MM.1S (cell line): ENCODE measurements at regions not wholly inside any gene's neighbourhood (a gene's known extent, or its start where the extent isn't known, plus 50 kb on each side); places are given as distances from the start of the nearest gene placed in this dataset.
"Not testable (repeated sequence)": the region's sequence is repeated elsewhere in the genome, so short reads cannot be mapped to it uniquely, and the experiment has no call there.

Source experiments
- DNase-seq: peaks from one replicate; pipeline ENCODE4 v3.0.0-alpha.2; 2015
- H2AFZ ChIP-seq: fragments of 300-600 bp; sonication (generic); 2 replicates; pipeline ENCODE4 v1.6.0; 2016; ENCODE audit warnings: antibody characterized with exemption, low read length
- H3F3A ChIP-seq: fragments of 300-600 bp; sonication (generic); 2 replicates; pipeline ENCODE4 v1.6.1; 2016; ENCODE audit warnings: mild to moderate bottlenecking, antibody characterized with exemption, low read length, moderate library complexity, mixed read lengths; ENCODE audit not compliant: insufficient read depth
- H3K27ac ChIP-seq: fragments of 300-600 bp; sonication (generic); 2 replicates; pipeline ENCODE4 v1.5.1; 2016; ENCODE audit warnings: mild to moderate bottlenecking, low read length
- H3K27me3 ChIP-seq: fragments of 300-600 bp; sonication (generic); replicated peaks from 2 replicates; pipeline ENCODE4 v1.6.0; 2016; ENCODE audit warnings: low read length; ENCODE audit not compliant: insufficient read depth
- H3K36me3 ChIP-seq: fragments of 300-600 bp; sonication (generic); replicated peaks from 2 replicates; pipeline ENCODE4 v1.6.1; 2016; ENCODE audit warnings: mild to moderate bottlenecking, low read length, mixed read lengths; ENCODE audit not compliant: insufficient read depth
- H3K4me1 ChIP-seq: fragments of 300-600 bp; sonication (generic); 2 replicates; pipeline ENCODE4 v1.6.1; 2016; ENCODE audit warnings: low read length, mixed read lengths
- H3K4me2 ChIP-seq: fragments of 300-600 bp; sonication (generic); 2 replicates; pipeline ENCODE4 v1.6.0; 2016; ENCODE audit warnings: low read depth, low read length
- H3K4me3 ChIP-seq: fragments of 300-600 bp; sonication (generic); 2 replicates; pipeline ENCODE4 v1.5.1; 2016; ENCODE audit warnings: low read length, mixed read lengths
- H3K79me2 ChIP-seq: fragments of 300-600 bp; sonication (generic); 2 replicates; pipeline ENCODE4 v1.6.1; 2016; ENCODE audit warnings: mixed run types, low read length, mixed read lengths
- H3K9ac ChIP-seq: fragments of 300-600 bp; sonication (generic); 2 replicates; pipeline ENCODE4 v1.6.1; 2016; ENCODE audit warnings: low read length, mixed read lengths
- H3K9me2 ChIP-seq: fragments of 300-600 bp; sonication (generic); replicated peaks from 2 replicates; pipeline ENCODE4 v1.6.1; 2016; ENCODE audit warnings: mild to moderate bottlenecking, low read length, mixed read lengths; ENCODE audit not compliant: insufficient read depth
- H3K9me3 ChIP-seq: fragments of 300-600 bp; sonication (generic); replicated peaks from 2 replicates; pipeline ENCODE4 v1.6.1; 2016; ENCODE audit warnings: mild to moderate bottlenecking, low read length, mixed read lengths; ENCODE audit not compliant: insufficient read depth
- H4K20me1 ChIP-seq: fragments of 300-600 bp; sonication (generic); 2 replicates; pipeline ENCODE4 v1.6.1; 2016; ENCODE audit warnings: mild to moderate bottlenecking, low read length, moderate library complexity, mixed read lengths; ENCODE audit not compliant: insufficient read depth
- EZH2 ChIP-seq: fragments of 300-600 bp; sonication (generic); optimal IDR thresholded peaks from 2 replicates; pipeline ENCODE3; 2017; ENCODE audit warnings: low read depth, mild to moderate bottlenecking, antibody characterized with exemption, low read length, mixed read lengths
- EZH2phosphoT487 ChIP-seq: fragments of 300-600 bp; sonication (generic); IDR thresholded peaks from 2 replicates; pipeline ENCODE4 v1.6.1; 2018; ENCODE audit warnings: antibody characterized with exemption, low read length
- TF ChIP-seq, protein P1 (sequence below): fragments of 300-600 bp; sonication (generic); IDR thresholded peaks from 2 replicates; pipeline ENCODE4 v1.5.1; 2016; ENCODE audit warnings: antibody characterized with exemption, low read length, mixed read lengths

DNA sequence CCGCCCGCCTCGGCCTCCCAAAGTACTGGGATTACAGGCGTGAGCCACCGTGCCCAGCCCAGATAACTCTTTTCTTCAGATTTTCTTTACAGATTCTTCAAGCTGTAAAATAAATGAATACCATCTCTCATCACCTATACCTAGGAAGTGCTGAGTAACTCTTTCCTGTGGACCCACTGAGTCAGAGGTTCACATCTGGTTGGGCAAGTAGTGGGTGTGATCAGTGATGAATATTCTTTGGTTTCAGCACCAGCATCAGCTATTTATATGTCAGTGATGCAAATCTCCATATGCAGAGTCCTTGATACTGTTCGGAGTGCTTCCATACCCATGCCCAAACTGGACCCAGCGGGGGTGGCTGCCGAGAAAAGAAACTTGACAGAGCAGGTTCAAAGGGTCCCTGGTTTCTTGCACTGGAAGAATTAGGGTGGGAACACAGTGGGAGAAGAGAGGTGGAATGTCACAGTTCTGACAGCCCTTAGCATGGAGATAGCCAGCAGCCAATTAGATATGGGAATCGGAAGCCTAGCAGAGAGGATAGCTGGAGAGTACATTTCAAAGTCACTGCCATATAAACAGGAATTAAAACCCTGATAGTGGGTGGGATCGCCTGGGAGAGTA lies 64.9 kb upstream of the DDR1 start:
- Histone ChIP-seq H3K79me2 (no peaks in the 10 kb centered on the region), H3K27ac (no peak overlapping the region)
- TF ChIP-seq EZH2phosphoT487 (no peak), EZH2 (no peak)
- TF ChIP-seq, protein P1, sequence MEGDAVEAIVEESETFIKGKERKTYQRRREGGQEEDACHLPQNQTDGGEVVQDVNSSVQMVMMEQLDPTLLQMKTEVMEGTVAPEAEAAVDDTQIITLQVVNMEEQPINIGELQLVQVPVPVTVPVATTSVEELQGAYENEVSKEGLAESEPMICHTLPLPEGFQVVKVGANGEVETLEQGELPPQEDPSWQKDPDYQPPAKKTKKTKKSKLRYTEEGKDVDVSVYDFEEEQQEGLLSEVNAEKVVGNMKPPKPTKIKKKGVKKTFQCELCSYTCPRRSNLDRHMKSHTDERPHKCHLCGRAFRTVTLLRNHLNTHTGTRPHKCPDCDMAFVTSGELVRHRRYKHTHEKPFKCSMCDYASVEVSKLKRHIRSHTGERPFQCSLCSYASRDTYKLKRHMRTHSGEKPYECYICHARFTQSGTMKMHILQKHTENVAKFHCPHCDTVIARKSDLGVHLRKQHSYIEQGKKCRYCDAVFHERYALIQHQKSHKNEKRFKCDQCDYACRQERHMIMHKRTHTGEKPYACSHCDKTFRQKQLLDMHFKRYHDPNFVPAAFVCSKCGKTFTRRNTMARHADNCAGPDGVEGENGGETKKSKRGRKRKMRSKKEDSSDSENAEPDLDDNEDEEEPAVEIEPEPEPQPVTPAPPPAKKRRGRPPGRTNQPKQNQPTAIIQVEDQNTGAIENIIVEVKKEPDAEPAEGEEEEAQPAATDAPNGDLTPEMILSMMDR: no peak

DNA sequence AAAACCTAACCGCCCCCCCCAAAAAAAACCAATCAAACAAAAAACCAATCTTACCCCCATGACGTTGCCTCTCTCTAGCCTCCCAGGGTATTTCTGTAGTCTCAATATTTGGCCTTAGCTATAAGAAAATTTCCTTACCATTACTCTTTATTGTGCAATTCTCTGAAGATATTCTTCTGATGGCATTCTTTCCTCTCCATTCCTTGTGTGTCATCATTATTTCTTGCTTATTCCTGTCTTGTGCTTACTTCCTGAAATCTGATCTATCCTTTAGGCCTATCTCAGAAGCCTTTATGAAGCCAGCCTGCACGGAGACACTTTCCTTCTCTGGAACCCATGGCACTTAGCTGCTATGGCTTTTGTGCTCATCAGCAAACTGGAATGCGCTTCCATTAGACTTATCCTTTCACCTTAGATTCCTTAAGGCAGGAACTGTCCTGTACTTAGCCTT lies 65.9 kb upstream of the DDR1 start:
- TF ChIP-seq EZH2 (no peak), EZH2phosphoT487 (no peak)
- TF ChIP-seq, protein P1: no peak
- DNase-seq: no peak
- Histone ChIP-seq H3K79me2 (no peaks in the 10 kb centered on the region), H4K20me1 (no peaks in the 10 kb centered on the region), H2AFZ (no peak overlapping the region), H3K4me3 (no peak overlapping the region), H3K4me2 (no peak overlapping the region), H3K9me2 (no peaks in the 10 kb centered on the region), H3K9ac (no peak overlapping the region), H3K9me3 (no peaks in the 10 kb centered on the region), H3K36me3 (no peaks in the 10 kb centered on the region), H3F3A (no peaks in the 10 kb centered on the region), H3K4me1 (no peaks in the 10 kb centered on the region), H3K27ac (no peak overlapping the region), H3K27me3 (peaks cover 5% of the 10 kb centered on the region)

More for the DNA sequence above, 64.9 kb upstream of the DDR1 start:
- Histone ChIP-seq H3K27me3 (peaks cover 11% of the 10 kb centered on the region), H3K36me3 (no peaks in the 10 kb centered on the region), H2AFZ (no peak overlapping the region), H3K9ac (no peak overlapping the region), H3K4me2 (no peak overlapping the region), H3K4me1 (no peaks in the 10 kb centered on the region), H3F3A (no peaks in the 10 kb centered on the region), H4K20me1 (no peaks in the 10 kb centered on the region), H3K9me2 (no peaks in the 10 kb centered on the region), H3K9me3 (no peaks in the 10 kb centered on the region), H3K4me3 (no peak overlapping the region)
- no peak for DNase-seq

DNA sequence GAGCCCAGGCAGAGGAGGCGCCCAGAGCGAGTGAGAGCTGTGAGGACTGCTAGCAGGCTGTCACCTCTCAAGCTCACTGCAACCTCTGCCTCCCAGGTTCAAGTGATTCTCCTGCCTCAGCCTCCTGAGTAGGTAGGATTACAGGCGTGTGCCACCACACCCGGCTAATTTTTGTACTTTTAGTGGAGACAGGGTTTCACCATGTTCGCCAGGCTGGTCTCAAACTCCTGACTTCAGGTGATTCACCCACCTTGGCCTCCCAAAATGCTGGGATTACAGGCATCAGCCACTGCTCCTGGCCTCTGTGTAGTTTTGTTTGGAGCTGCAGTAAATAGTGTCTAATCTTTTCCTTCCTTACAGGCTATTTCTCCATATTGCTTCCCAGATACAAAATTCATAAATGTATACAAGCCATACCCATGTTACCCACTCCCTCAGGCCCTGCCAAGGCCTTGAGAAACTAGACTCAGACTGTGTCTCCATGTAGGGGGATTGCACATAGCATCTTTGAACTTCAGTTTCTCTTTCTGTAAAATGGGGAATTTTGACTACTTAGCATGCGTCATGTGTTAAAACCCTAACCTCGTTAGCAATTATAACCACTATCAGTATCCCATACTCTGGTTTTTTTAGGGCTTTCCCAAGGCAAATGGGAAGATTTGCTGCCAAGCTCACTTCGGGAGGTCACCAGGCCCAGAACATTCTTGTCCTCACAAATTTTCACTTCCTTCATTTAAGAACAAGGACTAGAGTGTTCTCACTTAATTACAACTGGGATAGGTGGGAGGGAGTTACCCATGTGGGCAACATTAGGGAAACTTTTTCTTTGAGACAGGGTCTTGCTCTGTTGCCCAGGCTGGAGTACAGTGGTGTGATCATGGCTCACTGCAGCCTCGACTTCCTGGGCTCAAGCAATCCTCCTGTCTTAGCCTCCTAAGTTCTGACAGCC lies 67.3 kb upstream of the DDR1 start:
- Histone ChIP-seq H3K9me3 (no peaks in the 10 kb centered on the region), H3K4me2 (no peak overlapping the region), H3K27ac (no peak overlapping the region), H3K27me3 (peaks cover 3% of the 10 kb centered on the region), H3K36me3 (no peaks in the 10 kb centered on the region), H3F3A (no peaks in the 10 kb centered on the region), H3K79me2 (no peaks in the 10 kb centered on the region), H3K4me1 (no peaks in the 10 kb centered on the region), H2AFZ (no peak overlapping the region), H3K9me2 (no peaks in the 10 kb centered on the region), H3K9ac (no peak overlapping the region), H3K4me3 (no peak overlapping the region), H4K20me1 (no peaks in the 10 kb centered on the region)
- no peak for TF ChIP-seq EZH2phosphoT487
- TF ChIP-seq EZH2: no peak
- TF ChIP-seq, protein P1: no peak
- DNase-seq: no peak

DNA sequence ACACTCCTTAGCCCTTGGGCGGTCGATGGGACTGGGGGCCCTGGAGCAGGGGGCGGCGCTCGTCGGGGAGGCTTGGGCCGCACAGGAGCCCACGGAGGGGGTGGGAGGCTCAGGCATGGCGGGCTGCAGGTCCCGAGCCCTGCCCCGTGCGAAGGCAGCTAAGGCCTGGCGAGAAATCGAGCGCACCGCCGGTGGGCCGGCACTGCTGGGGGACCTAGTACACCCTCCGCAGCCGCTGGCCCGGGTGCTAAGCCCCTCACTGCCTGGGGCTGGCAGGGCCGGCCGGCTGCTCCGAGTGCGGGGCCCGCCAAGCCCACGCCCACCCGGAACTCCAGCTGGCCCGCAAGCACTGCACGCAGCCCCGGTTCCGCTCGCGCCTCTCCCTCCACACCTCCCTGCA lies 68.0 kb upstream of the DDR1 start:
- not testable (repeated sequence) for H3K9me3 ChIP-seq, H3K9ac ChIP-seq, H3K27me3 ChIP-seq, DNase-seq, H3K27ac ChIP-seq, H3K36me3 ChIP-seq, H3K79me2 ChIP-seq, H3K4me1 ChIP-seq, H3K4me2 ChIP-seq, H3K4me3 ChIP-seq, H3K9me2 ChIP-seq, H3F3A ChIP-seq, H2AFZ ChIP-seq, H4K20me1 ChIP-seq

DNA sequence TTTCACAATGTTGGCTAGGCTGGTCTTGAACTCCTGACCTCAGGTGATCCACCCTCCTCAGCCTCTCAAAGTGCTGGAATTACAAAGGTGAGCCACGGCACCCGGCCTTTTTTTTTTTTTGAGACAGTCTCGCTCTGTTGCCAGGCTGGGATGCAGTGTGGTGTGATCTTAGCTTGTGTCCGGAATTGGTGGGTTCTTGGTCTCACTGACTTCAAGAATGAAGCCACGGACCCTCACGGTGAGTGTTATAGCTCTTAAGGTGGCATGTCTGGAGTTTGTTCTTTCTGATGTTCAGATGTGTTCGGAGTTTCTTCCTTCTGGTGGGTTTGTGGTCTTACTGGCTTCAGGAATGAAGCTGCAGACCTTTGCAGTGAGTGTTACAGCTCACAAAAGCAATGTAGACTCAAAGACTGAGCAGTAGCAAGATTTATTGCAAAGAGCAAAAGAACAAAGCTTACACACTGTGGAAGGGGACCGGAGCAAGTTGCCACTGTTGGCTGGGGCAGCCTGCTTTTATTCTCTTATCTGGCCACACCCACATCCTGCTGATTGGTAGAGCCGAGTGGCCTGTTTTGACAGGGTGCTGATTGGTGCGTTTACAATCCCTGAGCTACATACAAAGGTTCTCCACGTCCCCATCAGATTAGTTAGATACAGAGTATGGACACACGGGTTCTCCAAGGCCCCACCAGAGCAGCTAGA lies 69.1 kb upstream of the DDR1 start:
- not testable (repeated sequence) for DNase-seq, H3K27ac ChIP-seq

More for the DNA sequence above, 69.1 kb upstream of the DDR1 start:
- H3K27me3 ChIP-seq, H3K9me2 ChIP-seq, H3K4me3 ChIP-seq, H4K20me1 ChIP-seq, H3K36me3 ChIP-seq, H3K4me1 ChIP-seq, H2AFZ ChIP-seq, H3K9me3 ChIP-seq, H3K79me2 ChIP-seq, H3K9ac ChIP-seq, H3F3A ChIP-seq, H3K4me2 ChIP-seq: not testable (repeated sequence)
